ENCODE measurements at regions not wholly inside any gene's neighbourhood (a gene's known extent, or its start where the extent isn't known, plus 50 kb on each side); places are given as distances from the start of the nearest gene placed in this dataset.

- Histone ChIP-seq H3K27ac (no peak overlapping the region), H3K4me1 (ENCODE audit: control insufficient read depth in 1 of 2, low read depth in 2 of 2) (no peaks in the 10 kb centered on the region), H3K9me3 (no peaks in the 10 kb centered on the region), H3K36me3 (no peaks in the 10 kb centered on the region), H3K27me3 (replicated peaks; ENCODE audit: insufficient read depth) (no peaks in the 10 kb centered on the region), H3K4me3 (no peak overlapping the region)
- TF ChIP-seq CTCF (IDR thresholded peaks at IDR 0.05), result no peak
- DNase-seq (ENCODE audit: low spot score) (no peak), ATAC-seq (ENCODE audit: insufficient number of reproducible peaks, low FRiP score, low read depth) (no peak)
Observed at GRCh38 chr12:97745406-97746101, 282.9 kb downstream of the RMST start.

- H3K36me3 ChIP-seq, result no peaks in the 10 kb centered on the region
- DNase-seq (ENCODE audit: low spot score), result no peak
- H3K27ac ChIP-seq, result no peak overlapping the region
- H3K4me1 ChIP-seq (ENCODE audit: control insufficient read depth in 1 of 2, low read depth in 2 of 2), result no peaks in the 10 kb centered on the region
- no peak overlapping the region for H3K4me3 ChIP-seq
- no peak for ATAC-seq (ENCODE audit: insufficient number of reproducible peaks, low FRiP score, low read depth)
- no peaks in the 10 kb centered on the region for H3K27me3 ChIP-seq (replicated peaks; ENCODE audit: insufficient read depth)
- no peaks in the 10 kb centered on the region for H3K9me3 ChIP-seq
- TF ChIP-seq CTCF (IDR thresholded peaks at IDR 0.05), result no peak
Observed at GRCh38 chr12:97748298-97748697, 285.7 kb downstream of the RMST start.

- H3K27ac ChIP-seq, result no peak overlapping the region
- ATAC-seq (ENCODE audit: insufficient number of reproducible peaks, low FRiP score, low read depth), result no peak
- no peak for TF ChIP-seq CTCF (IDR thresholded peaks at IDR 0.05)
- no peak for DNase-seq (ENCODE audit: low spot score)
- no peaks in the 10 kb centered on the region for H3K36me3 ChIP-seq
- H3K9me3 ChIP-seq, result no peaks in the 10 kb centered on the region
- H3K27me3 ChIP-seq (replicated peaks; ENCODE audit: insufficient read depth), result no peaks in the 10 kb centered on the region
- no peak overlapping the region for H3K4me3 ChIP-seq
- H3K4me1 ChIP-seq (ENCODE audit: control insufficient read depth in 1 of 2, low read depth in 2 of 2), result peaks cover 0 to 1% of the 10 kb centered on the region in 2 donors
Observed at GRCh38 chr12:97751704-97752103, 289.1 kb downstream of the RMST start.

- Histone ChIP-seq H3K4me3 (no peak overlapping the region), H3K36me3 (no peaks in the 10 kb centered on the region), H3K9me3 (no peaks in the 10 kb centered on the region), H3K27me3 (replicated peaks; ENCODE audit: insufficient read depth) (no peaks in the 10 kb centered on the region), H3K4me1 (ENCODE audit: control insufficient read depth in 1 of 2, low read depth in 2 of 2) (peaks cover 0 to 6% of the 10 kb centered on the region in 2 donors), H3K27ac (no peak overlapping the region)
- DNase-seq (ENCODE audit: low spot score) (no peak), ATAC-seq (ENCODE audit: insufficient number of reproducible peaks, low FRiP score, low read depth) (no peak)
- TF ChIP-seq CTCF (IDR thresholded peaks at IDR 0.05), result no peak
Observed at GRCh38 chr12:97752129-97752528, 289.5 kb downstream of the RMST start.

GRCh38 chr12:97753332-97753731 lies 290.7 kb downstream of the RMST start:
- DNase-seq (ENCODE audit: low spot score), result no peak
- H3K4me1 ChIP-seq (ENCODE audit: control insufficient read depth in 1 of 2, low read depth in 2 of 2), result peaks cover 0 to 18% of the 10 kb centered on the region in 2 donors
- H3K9me3 ChIP-seq, result no peaks in the 10 kb centered on the region
- H3K27me3 ChIP-seq (replicated peaks; ENCODE audit: insufficient read depth), result no peaks in the 10 kb centered on the region
- H3K4me3 ChIP-seq, result no peak overlapping the region
- H3K36me3 ChIP-seq, result no peaks in the 10 kb centered on the region
- TF ChIP-seq CTCF (IDR thresholded peaks at IDR 0.05), result no peak
- no peak for ATAC-seq (ENCODE audit: insufficient number of reproducible peaks, low FRiP score, low read depth)
- no peak overlapping the region for H3K27ac ChIP-seq
